ENCODE measurements at regions not wholly inside any gene's neighbourhood (a gene's known extent, or its start where the extent isn't known, plus 50 kb on each side); places are given as distances from the start of the nearest gene placed in this dataset.

DNA sequence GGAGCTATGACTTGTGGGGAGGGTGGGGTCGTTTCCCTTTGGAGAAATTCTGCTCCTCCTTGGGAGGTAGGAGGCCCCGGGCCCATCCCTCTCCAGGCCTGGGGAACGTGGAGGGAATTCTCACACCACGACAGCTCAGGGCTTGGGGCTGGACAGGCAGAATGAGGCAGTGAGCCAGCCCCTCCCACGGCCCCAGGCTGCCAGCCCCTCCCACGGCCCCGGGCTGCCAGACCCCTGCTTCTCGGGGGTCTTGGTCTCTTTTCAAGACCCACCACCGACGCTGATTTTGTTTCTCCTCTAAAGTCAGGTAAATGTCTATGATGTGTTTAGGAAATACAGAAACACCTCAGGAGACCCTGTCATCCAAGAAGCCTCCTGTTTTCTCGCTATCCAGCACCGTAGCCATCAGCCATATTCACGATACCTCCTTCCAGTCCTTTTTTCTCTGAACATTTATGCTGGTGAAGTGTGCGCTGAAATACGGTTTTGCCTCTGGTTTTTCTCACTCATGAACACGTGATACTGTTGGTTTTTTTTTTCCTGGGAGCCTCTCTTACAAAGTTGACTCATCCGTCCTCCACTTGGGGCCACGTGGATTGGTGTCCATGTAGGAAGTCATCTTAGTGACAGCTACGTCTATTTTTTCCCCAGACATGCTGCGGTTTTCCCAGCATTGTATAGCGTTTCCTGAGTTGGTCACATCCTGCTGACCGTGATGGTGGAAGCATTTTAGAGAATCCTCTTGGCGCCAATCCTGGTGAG is 1219.6 kb downstream of the BRD1 start:
- H3K4me1 ChIP-seq (ENCODE audit: control insufficient read depth, insufficient read depth, low read length) = no peaks in the 10 kb centered on the region
- POLR2A ChIA-PET (ENCODE audit: unreplicated experiment) = no interaction called here
- dilution Hi-C loops (cut with HindIII; ENCODE audit: low sequenced_read_pairs, unreplicated experiment) (no loop called here), intact Hi-C loops (cut with micrococcal nuclease) (no loop called here), in situ Hi-C loops (cut with MboI; ENCODE audit: low sequenced_read_pairs) (no loop called here)
- no peak overlapping the region for H4K91ac ChIP-seq (ENCODE audit: insufficient read depth, low read depth, low read length)
- no peak overlapping the region for H3K23ac ChIP-seq (ENCODE audit: low read depth, low read length)
- no peak for DNase-seq
- no peak overlapping the region for H3K4me3 ChIP-seq (ENCODE audit: insufficient read depth, low read depth, low read length)
- no peak overlapping the region for H2AK5ac ChIP-seq (ENCODE audit: low read depth, low read length)
- 100% methylated on average over 1 of the region's 23 CpGs; no CpG with 5 or more reads in 1 of the 2 experiments for WGBS, 2 experiments (ENCODE audit: extremely low coverage in 2 of 2, insufficient read length in 1 of 2)
- H3K56ac ChIP-seq (ENCODE audit: extremely low read depth, insufficient read depth, low read length) = no peak overlapping the region
- no peak overlapping the region for H4K5ac ChIP-seq (ENCODE audit: low read depth, low read length)
- ATAC-seq (ENCODE audit: low read depth) = no peak
- BruUV-seq (replicated peaks) = no TSS peak
- H3K9me3 ChIP-seq (ENCODE audit: control insufficient read depth, insufficient read depth, low read length) = peaks cover 66% of the 10 kb centered on the region
- no peak overlapping the region for H2BK5ac ChIP-seq (ENCODE audit: low read depth, low read length, poor library complexity, severe bottlenecking)
- H3K27me3 ChIP-seq (ENCODE audit: control insufficient read depth, insufficient read depth, low read length) = no peaks in the 10 kb centered on the region
- no peak overlapping the region for H2BK20ac ChIP-seq (ENCODE audit: low read depth, low read length)
- H3K9ac ChIP-seq (ENCODE audit: low read depth, low read length) = no peak overlapping the region
- TF ChIP-seq, protein P1, sequence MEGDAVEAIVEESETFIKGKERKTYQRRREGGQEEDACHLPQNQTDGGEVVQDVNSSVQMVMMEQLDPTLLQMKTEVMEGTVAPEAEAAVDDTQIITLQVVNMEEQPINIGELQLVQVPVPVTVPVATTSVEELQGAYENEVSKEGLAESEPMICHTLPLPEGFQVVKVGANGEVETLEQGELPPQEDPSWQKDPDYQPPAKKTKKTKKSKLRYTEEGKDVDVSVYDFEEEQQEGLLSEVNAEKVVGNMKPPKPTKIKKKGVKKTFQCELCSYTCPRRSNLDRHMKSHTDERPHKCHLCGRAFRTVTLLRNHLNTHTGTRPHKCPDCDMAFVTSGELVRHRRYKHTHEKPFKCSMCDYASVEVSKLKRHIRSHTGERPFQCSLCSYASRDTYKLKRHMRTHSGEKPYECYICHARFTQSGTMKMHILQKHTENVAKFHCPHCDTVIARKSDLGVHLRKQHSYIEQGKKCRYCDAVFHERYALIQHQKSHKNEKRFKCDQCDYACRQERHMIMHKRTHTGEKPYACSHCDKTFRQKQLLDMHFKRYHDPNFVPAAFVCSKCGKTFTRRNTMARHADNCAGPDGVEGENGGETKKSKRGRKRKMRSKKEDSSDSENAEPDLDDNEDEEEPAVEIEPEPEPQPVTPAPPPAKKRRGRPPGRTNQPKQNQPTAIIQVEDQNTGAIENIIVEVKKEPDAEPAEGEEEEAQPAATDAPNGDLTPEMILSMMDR (conservative IDR thresholded peaks at IDR 0.05; ENCODE audit: low read depth, low read length) = no peak
- TF ChIP-seq, protein P2, sequence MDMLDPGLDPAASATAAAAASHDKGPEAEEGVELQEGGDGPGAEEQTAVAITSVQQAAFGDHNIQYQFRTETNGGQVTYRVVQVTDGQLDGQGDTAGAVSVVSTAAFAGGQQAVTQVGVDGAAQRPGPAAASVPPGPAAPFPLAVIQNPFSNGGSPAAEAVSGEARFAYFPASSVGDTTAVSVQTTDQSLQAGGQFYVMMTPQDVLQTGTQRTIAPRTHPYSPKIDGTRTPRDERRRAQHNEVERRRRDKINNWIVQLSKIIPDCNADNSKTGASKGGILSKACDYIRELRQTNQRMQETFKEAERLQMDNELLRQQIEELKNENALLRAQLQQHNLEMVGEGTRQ (IDR thresholded peaks at IDR 0.05; ENCODE audit: low read depth, low read length) = no peak
- TF ChIP-seq MXI1 (IDR thresholded peaks at IDR 0.05; ENCODE audit: borderline replicate concordance, low read depth, low read length) = no peak
- TF ChIP-seq NFE2L2 (IDR thresholded peaks at IDR 0.05; ENCODE audit: low read depth, low read length) = no peak
- TF ChIP-seq CHD1 (IDR thresholded peaks at IDR 0.05; ENCODE audit: low read depth, low read length) = no peak
- TF ChIP-seq FOS (IDR thresholded peaks at IDR 0.05; ENCODE audit: low read depth, low read length) = no peak
- TF ChIP-seq, protein P3, sequence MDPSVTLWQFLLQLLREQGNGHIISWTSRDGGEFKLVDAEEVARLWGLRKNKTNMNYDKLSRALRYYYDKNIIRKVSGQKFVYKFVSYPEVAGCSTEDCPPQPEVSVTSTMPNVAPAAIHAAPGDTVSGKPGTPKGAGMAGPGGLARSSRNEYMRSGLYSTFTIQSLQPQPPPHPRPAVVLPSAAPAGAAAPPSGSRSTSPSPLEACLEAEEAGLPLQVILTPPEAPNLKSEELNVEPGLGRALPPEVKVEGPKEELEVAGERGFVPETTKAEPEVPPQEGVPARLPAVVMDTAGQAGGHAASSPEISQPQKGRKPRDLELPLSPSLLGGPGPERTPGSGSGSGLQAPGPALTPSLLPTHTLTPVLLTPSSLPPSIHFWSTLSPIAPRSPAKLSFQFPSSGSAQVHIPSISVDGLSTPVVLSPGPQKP (IDR thresholded peaks at IDR 0.05; ENCODE audit: borderline replicate concordance, low read depth, low read length) = no peak
- TF ChIP-seq RAD21 (IDR thresholded peaks at IDR 0.05; ENCODE audit: low read length) = no peak
- TF ChIP-seq BHLHE40 (IDR thresholded peaks at IDR 0.05; ENCODE audit: low read depth, low read length) = no peak
- no peak for TF ChIP-seq RCOR1 (IDR thresholded peaks at IDR 0.05; ENCODE audit: insufficient replicate concordance, low read length)
- TF ChIP-seq CEBPB (IDR thresholded peaks at IDR 0.05; ENCODE audit: low read depth, low read length) = no peak
- no peak for TF ChIP-seq RFX5 (IDR thresholded peaks at IDR 0.05; ENCODE audit: low read depth, low read length)
- TF ChIP-seq SMC3 (IDR thresholded peaks at IDR 0.05; ENCODE audit: low read depth, low read length) = no peak
- no peak for TF ChIP-seq MAFK (IDR thresholded peaks at IDR 0.05; ENCODE audit: low read depth, low read length)
- no peak overlapping the region for H3K14ac ChIP-seq (replicated peaks; ENCODE audit: low read depth, low read length)
- H4K20me1 ChIP-seq (ENCODE audit: insufficient read depth, low read length) = no peaks in the 10 kb centered on the region
- no peaks in the 10 kb centered on the region for H3K36me3 ChIP-seq (ENCODE audit: control insufficient read depth, insufficient read depth, low read length)
- no peaks in the 10 kb centered on the region for H3K9me1 ChIP-seq (ENCODE audit: insufficient read depth, low read length)
- H3K27ac ChIP-seq (ENCODE audit: insufficient read depth, low read length) = no peak overlapping the region
- H3K4ac ChIP-seq (ENCODE audit: low read depth, low read length) = no peak overlapping the region
- CTCF ChIA-PET = no interaction called here
- no peak overlapping the region for H2AK9ac ChIP-seq (replicated peaks; ENCODE audit: low read depth, low read length, poor library complexity)
- no peak overlapping the region for H2BK15ac ChIP-seq (ENCODE audit: low read depth, low read length)
- no peaks in the 10 kb centered on the region for H3K79me1 ChIP-seq (ENCODE audit: low read depth in 1 of 2, low read length in 2 of 2)
- H2BK120ac ChIP-seq (ENCODE audit: low read depth, low read length) = no peak overlapping the region
- H3K4me2 ChIP-seq (ENCODE audit: low read depth, low read length) = no peak overlapping the region
- H4K8ac ChIP-seq (ENCODE audit: low read depth in 2 of 2, low read length in 2 of 2) = no peak overlapping the region
- no peak overlapping the region for H2AFZ ChIP-seq (replicated peaks; ENCODE audit: low read length, poor library complexity)
- H3K18ac ChIP-seq (ENCODE audit: low read depth, low read length) = no peak overlapping the region

All from IMR-90 (cell line).